Fibroblast of the conjunctiva (primary cell): ENCODE measurements at regions not wholly inside any gene's neighbourhood (a gene's known extent, or its start where the extent isn't known, plus 50 kb on each side); places are given as distances from the start of the nearest gene placed in this dataset.

Source experiments
- DNase-seq: peaks from one replicate; pipeline ENCODE4 v3.0.0-alpha.2; 2010; ENCODE audit warnings: low read depth

DNA sequence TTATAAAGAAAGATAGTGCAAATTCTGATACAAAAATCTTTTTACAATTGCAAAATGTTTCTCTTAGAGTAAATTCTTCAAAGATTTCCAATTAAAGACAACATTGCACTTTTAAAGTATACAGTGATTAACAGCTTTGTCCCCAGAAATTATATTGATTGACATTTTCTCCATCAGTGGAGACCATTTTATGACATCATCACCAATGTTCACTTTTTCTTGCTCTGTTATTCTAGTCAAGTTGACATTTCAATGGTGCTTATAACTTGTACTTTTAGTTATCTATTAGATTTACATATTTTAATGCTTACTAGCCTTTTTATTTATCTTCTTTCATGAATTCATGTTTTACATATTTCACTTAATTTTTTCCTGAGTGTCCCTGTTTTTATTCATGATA, 524.8 kb downstream of the HAO1 start:
- DNase-seq = no peak

- no peak for DNase-seq
Observed at GRCh38 chr20:7416382-7416781, 523.9 kb downstream of the HAO1 start.

GRCh38 chr20:7420345-7420744, 519.9 kb downstream of the HAO1 start:
- DNase-seq = no peak

DNA sequence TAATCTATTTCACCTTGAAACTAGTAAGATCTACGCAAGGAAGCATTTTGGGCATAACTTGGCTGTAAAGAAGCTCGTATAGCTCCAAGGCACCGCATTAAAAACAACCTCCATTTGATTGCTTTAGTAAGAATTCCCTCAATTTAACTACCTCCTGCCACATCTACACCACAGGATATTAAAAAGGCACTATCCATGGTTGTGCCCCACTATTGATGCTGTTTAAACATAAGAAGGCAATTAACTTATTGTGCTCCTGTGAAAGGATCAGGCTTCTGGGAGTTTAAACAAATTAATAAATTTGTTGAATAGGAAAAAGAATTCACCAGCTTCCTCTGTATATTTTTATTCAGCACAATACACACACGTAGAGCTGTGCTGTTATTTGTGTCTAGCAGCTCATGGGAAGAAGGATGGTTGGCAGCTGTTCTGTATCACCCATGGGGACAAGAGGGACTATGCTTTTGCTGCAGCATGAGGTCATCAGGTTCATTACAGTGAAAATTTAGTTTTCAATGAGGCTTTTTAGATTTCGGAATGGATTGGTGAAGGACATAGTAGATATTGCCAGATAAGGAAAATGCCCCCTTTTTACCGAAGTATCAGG, 513.3 kb downstream of the HAO1 start:
- no peak for DNase-seq

- DNase-seq = no peak
Observed at GRCh38 chr20:7428946-7429345, 511.3 kb downstream of the HAO1 start.

GRCh38 chr20:7432612-7433011, 507.6 kb downstream of the HAO1 start:
- no peak for DNase-seq

DNA sequence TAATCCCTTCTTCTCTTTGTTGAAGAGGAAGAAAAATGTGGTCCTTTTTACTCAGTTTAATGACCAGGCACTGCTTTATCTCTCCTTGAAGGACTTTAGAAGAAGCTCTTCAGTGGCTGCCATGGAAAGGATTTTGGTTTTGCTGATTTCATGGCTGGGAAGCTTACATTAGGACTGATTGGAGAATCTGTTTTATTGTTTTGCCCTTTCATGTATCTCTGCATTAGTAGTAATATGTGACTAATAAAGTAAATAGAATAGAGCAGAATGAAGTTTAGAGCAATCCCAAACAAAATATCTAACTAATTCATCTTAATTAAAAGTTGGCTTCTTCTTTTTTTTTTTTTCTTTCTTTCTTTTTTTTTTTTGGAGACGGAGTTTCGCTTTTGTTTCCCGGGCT, 502.9 kb downstream of the HAO1 start:
- DNase-seq = no peak

DNA sequence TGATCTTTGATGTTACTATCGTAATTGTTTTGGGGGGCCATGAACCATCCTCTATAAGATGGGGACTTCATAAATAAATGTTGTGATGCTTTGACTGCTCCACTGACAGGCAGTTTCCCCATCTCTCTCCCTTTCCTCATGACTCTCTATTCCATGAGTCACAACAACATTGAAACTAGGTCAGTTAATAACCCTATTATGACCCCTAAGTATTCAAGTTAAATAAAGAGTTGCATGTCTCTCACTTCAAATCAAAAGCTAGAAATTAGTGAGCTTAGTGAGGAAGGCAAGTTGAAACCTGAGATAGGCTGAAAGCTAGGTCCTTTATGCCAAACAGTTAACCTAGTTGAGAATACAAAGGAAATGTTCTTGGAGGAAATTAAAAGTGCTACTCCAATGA, 491.0 kb downstream of the HAO1 start:
- DNase-seq = no peak

- DNase-seq = no peak
Observed at GRCh38 chr20:7452890-7453289, 487.4 kb downstream of the HAO1 start.

DNA sequence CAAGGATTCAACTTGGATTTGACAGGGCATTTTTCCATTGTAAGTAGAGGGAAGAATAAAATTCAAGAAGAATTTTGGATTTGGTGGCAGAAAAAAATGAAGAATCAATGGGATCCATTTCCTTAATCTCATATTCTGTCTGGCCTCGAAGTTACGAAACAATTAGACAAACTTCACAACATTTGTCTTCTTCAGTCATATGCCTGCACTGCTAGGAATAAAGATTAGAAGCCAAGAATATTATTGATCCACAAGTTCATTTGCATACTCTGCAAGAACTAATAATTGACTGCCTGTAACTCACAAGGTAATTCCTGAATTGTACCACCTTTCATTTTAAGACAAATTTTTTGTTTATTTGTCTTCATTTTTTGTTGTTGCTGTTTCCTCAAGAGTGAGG, 486.2 kb downstream of the HAO1 start:
- DNase-seq = no peak

GRCh38 chr20:7458459-7458858, 481.8 kb downstream of the HAO1 start:
- no peak for DNase-seq

GRCh38 chr20:7459083-7459482, 481.2 kb downstream of the HAO1 start:
- DNase-seq = no peak

GRCh38 chr20:7463290-7463689, 477.0 kb downstream of the HAO1 start:
- no peak for DNase-seq

DNA sequence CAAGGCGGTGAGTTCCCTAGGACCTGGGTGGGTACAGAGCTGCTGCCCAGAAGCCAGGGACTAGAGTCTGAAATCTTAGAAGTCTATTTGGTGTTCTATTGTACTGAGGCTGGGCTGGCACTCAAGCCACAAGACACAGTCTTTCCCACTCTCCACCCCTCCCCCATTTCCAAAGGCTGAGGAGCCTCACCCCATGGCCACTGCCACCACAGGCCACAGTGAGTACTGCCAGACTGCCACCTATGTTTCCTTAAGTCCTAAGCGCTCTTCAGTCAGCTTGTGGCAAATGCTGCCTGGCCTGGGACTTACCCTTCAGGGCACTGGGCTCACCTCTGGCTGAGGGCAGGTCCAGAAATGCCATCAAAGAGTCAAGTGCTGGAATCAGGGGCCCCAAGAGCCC, 469.3 kb downstream of the HAO1 start:
- no peak for DNase-seq

GRCh38 chr20:7490288-7490687, 450.0 kb downstream of the HAO1 start:
- no peak for DNase-seq

DNA sequence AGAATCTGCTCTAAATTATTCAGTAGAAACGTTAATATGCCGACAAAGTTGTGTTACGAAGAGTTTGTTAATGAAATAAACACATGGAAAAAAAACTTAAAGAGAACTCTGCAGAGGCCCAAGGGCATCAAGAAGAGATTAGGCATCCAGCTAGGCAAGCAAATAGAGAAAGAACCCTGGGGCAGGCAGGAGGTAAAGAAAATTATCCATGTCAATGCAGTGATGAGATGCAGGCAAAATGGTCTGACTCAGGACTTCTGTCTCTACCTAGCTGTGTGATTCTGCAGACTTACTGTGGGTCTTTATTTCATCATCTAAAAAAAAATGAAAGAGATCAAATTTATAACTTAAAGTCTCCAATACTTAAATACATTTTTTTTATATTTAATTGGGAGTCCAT, 448.0 kb downstream of the HAO1 start:
- DNase-seq = no peak

DNA sequence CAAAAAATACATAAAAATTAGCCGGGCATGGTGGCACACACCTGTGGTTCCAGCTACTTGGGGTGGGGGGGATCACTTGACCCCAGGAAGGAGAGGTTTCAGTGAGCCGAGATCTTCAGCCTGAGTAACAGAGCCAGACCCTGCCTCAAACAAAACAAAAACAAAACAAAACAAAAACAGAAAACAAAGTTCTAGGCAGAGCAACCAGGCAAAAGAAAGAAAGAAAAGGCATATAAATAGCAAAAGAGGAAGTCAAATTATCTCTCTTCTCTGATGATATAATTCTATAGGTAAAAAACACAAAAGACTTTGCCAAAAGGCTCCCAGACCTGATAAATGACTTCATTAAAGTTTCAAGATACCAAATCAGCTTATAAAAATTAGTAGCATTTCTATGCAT, 446.9 kb downstream of the HAO1 start:
- no peak for DNase-seq

GRCh38 chr20:7496394-7496991, 443.8 kb downstream of the HAO1 start:
- DNase-seq = no peak

DNA sequence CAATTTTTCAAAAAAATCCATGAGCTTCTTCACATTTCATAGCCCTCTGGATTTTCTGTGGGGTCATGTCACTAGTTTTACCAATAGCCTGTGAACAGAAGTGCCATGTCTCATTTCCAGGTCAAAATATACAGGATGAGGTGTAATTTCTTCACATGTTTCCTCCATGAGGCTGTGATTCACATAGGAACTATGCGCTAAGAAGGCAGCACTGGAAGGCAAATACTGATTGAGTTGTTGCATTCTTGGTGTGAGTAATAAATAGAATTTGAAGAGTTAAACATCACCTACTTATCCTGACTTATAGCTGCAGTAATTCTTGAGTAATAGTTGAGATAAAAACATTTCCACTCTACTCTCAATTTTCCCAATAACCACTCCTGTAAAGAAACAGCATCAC, 442.3 kb downstream of the HAO1 start:
- DNase-seq = peak; percentile 12

DNA sequence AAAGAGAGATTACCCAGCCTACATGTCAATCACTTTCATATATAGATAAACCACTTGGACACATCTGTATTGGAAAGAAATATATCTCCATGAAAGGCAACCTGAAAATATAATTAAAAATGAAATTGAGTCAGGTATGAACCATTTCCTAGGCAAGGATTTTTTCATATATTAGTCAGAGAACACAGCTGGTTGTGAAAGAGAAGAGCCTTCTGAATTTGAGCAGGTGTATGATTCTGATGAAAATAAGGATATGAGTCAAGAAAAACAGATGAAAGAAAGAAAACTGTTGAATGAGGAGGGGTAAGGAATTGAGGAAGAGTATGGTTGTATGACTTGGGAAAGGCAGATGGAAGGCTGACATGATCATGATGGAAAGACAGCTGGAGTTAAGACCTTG, 441.1 kb downstream of the HAO1 start:
- DNase-seq = no peak

GRCh38 chr20:7500231-7500663, 440.0 kb downstream of the HAO1 start:
- no peak for DNase-seq

DNA sequence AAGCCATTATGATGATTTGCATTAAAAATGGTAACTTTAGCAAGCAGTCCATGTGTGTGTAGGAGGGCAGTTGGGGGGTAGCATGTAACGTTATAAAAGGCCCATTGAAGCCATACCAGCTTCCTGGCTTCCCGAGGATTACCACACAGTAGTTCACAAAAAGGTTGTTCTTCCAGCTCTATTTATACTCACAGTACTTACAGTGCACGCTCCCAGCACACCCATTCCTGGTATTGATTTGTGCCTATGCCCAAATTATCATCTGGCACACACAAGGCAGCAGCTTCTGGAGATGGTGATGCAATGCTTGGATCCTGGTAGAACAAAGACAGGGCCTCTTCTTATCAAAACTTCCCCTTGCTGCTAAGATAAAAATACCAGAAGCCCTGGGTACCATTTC, 436.8 kb downstream of the HAO1 start:
- peak; percentile 48 for DNase-seq

GRCh38 chr20:7505152-7505834, 435.0 kb downstream of the HAO1 start:
- no peak for DNase-seq

- no peak for DNase-seq
Observed at GRCh38 chr20:7505835-7506221, 434.4 kb downstream of the HAO1 start.
